ENCODE measurements at regions not wholly inside any gene's neighbourhood (a gene's known extent, or its start where the extent isn't known, plus 50 kb on each side); places are given as distances from the start of the nearest gene placed in this dataset.
"Not testable (repeated sequence)": the region's sequence is repeated elsewhere in the genome, so short reads cannot be mapped to it uniquely, and the experiment has no call there.

- no peak for DNase-seq (ENCODE audit: low read depth)
- TF ChIP-seq CTCF (IDR thresholded peaks at IDR 0.05; ENCODE audit: insufficient read depth, low read depth, low read length, missing control alignments), result no peak
Measured at GRCh38 chr5:100402071-100402470, 133.1 kb upstream of the FAM174A start.

GRCh38 chr5:100401149-100401548, 134.0 kb upstream of the FAM174A start:
- DNase-seq (ENCODE audit: low read depth), result no peak
- TF ChIP-seq CTCF (IDR thresholded peaks at IDR 0.05; ENCODE audit: insufficient read depth, low read depth, low read length, missing control alignments), result no peak
- no peak overlapping the region for H3K4me3 ChIP-seq (ENCODE audit: low read depth, low read length)

More at GRCh38 chr5:100402071-100402470, 133.1 kb upstream of the FAM174A start:
- no peak overlapping the region for H3K4me3 ChIP-seq (ENCODE audit: low read depth, low read length)

DNA sequence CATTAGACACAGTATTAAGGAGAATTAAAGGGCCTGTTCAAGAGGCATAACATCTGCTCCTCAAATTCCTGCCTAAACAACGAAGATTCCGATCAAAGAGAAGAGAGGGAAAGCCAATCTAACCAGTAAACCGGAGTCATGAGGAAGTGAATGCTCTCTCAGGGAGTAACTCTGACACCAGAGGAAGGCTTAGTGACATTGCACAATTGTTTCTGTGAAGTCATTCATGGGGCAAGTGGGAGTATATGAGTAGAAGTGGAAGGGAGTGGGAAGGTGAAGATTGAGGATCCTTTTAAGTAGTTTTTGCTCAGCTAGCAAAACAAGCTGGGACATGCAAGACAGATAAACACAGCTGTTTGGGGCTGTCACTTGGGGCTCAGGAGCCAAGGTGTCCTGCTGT, 136.4 kb upstream of the FAM174A start:
- not testable (repeated sequence) for H3K4me3 ChIP-seq (ENCODE audit: low read depth, low read length); DNase-seq (ENCODE audit: low read depth)

- H3K4me3 ChIP-seq (ENCODE audit: low read depth, low read length); DNase-seq (ENCODE audit: low read depth): not testable (repeated sequence)
Measured at GRCh38 chr5:100379254-100379858, 155.8 kb upstream of the FAM174A start.

GRCh38 chr5:100364757-100365478, 170.3 kb upstream of the FAM174A start:
- H3K4me3 ChIP-seq (ENCODE audit: low read depth, low read length); DNase-seq (ENCODE audit: low read depth): not testable (repeated sequence)

DNA sequence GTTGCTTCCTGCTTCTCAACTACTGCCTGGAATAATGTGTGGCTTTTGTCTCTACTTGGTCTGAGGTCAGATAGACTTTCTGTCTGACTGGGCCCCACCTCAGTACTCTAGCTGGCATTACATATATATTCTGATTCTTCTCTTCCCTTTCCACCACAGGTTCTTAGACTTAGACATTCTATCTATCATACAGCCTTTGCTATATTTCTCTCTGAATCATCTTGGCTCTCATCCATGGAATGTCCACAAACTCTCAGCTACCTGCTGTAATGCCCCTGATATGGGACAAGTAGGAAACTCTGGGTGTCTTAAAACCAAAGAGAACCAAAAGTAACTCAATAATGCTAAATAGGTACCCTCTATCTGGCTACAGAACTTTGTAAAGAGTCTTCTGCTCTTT, 170.8 kb upstream of the FAM174A start:
- DNase-seq (ENCODE audit: low read depth); H3K4me3 ChIP-seq (ENCODE audit: low read depth, low read length): not testable (repeated sequence)

DNA sequence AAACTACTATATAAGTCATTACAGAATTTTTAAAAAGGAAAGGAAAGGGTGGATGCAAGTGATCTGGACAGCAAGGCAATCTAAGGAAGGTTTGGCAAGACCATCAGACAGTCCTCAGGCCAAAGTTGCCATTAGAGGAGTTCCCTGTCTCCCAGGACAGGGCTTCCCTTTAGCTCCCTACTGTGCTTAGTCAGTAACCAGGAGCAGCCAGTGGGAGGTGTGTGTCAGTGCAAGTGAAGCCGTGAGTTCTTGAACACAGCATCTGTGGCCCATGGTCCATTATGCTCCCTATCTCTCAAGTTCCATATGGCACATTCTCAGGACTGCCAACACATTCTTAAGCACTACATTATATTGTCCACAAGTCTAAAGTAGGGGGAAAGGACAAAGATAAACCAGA, 175.2 kb upstream of the FAM174A start:
- DNase-seq (ENCODE audit: low read depth); H3K4me3 ChIP-seq (ENCODE audit: low read depth, low read length): not testable (repeated sequence)

GRCh38 chr5:100346269-100346668, 188.9 kb upstream of the FAM174A start:
- not testable (repeated sequence) for DNase-seq (ENCODE audit: low read depth); H3K4me3 ChIP-seq (ENCODE audit: low read depth, low read length)

- not testable (repeated sequence) for DNase-seq (ENCODE audit: low read depth); H3K4me3 ChIP-seq (ENCODE audit: low read depth, low read length)
Measured at GRCh38 chr5:100341485-100341884, 193.7 kb upstream of the FAM174A start.

DNA sequence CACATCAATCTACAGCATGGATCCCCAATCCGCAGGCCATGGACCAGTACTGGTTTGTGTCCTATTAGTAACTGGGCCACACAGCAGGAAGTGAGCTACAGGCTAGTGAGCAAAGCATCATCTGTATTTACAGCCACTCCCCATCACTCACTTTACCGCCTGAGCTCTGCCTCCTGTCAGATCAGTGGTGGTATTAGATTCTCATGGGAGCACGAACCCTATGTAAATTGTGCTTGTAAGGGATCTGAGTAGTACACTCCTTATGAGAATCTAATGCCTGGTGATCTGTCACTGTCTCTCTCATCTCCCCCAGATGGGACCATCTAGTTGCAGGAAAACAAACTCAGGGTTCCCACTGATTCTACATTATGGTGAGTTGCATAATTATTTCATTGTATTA, 212.7 kb upstream of the FAM174A start:
- H3K4me3 ChIP-seq (ENCODE audit: low read depth, low read length), result no peak overlapping the region
- DNase-seq (ENCODE audit: low read depth), result no peak
- no peak for TF ChIP-seq CTCF (IDR thresholded peaks at IDR 0.05; ENCODE audit: insufficient read depth, low read depth, low read length, missing control alignments)

DNA sequence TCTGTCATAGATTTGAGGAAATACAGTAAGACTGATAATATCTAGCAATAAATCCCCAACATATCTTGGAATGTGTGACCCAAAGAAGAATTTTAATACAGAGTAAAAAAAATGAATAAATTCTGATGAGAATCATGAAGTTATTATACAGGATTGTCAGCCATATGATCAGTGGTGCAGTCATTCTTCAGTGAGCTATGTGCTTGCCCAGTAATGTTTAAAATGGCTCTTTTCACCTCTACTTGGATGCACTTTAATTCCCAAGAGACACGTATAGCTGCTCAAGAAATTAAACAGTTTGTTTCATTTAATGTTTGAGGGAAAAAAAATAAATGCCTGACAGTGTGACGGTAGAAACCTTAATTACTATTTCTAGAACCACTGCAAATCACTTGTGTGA, 215.3 kb upstream of the FAM174A start:
- no peak for DNase-seq (ENCODE audit: low read depth)
- no peak for TF ChIP-seq CTCF (IDR thresholded peaks at IDR 0.05; ENCODE audit: insufficient read depth, low read depth, low read length, missing control alignments)
- no peak overlapping the region for H3K4me3 ChIP-seq (ENCODE audit: low read depth, low read length)
